ENCODE measurements at regions not wholly inside any gene's neighbourhood (a gene's known extent, or its start where the extent isn't known, plus 50 kb on each side); places are given as distances from the start of the nearest gene placed in this dataset.

- H3K27ac ChIP-seq (ENCODE audit: extremely low read depth, low read depth, low read length): no peak overlapping the region
- no peaks in the 10 kb centered on the region for H3K9me1 ChIP-seq (ENCODE audit: control insufficient read depth, insufficient read depth, low read length)
- H3K79me2 ChIP-seq (ENCODE audit: control insufficient read depth, insufficient read depth, low read length): no peaks in the 10 kb centered on the region
- H3K36me3 ChIP-seq (ENCODE audit: control insufficient read depth, insufficient read depth, low read length): no peaks in the 10 kb centered on the region
- in situ Hi-C loops (cut with MboI) (no loop called here), intact Hi-C loops (cut with micrococcal nuclease) (no loop called here)
- FAIRE-seq (no peak), ATAC-seq (no peak), DNase-seq (ENCODE audit: extremely low read depth in 1 of 4, low spot score in 3 of 4) (no peak)
- H3K4me1 ChIP-seq (replicated peaks in 1 of 2; ENCODE audit: control insufficient read depth in 2 of 2, insufficient read depth in 2 of 2, low read length in 2 of 2): no peaks in the 10 kb centered on the region
- BruUV-seq (replicated peaks): no TSS peak
- no peak overlapping the region for H2AFZ ChIP-seq (ENCODE audit: low read depth, low read length)
- H3K4me3 ChIP-seq: no peak overlapping the region
- no peaks in the 10 kb centered on the region for H3K9me3 ChIP-seq (replicated peaks; ENCODE audit: control insufficient read depth, insufficient read depth, low read depth, low read length)
- H3K9ac ChIP-seq (ENCODE audit: insufficient read depth in 1 of 2, low read depth in 2 of 2, low read length in 2 of 2): no peak overlapping the region
- WGBS (ENCODE audit: insufficient coverage, low coverage, missing lambda C conversion rate): 0% methylated on average over 8 of the region's 8 CpGs
- no peaks in the 10 kb centered on the region for H3K27me3 ChIP-seq (ENCODE audit: control insufficient read depth in 2 of 2, insufficient read depth in 2 of 2, low read length in 2 of 2)
- no peaks in the 10 kb centered on the region for H4K20me1 ChIP-seq (replicated peaks; ENCODE audit: control insufficient read depth, insufficient read depth, low read length)
- no peak overlapping the region for H3K4me2 ChIP-seq (ENCODE audit: insufficient read depth, low read length)
- ChIA-PET CTCF (ENCODE audit: low intra/inter-chr PET ratio) (no interaction called here), POLR2A (no interaction called here)
- no peak for TF ChIP-seq GATAD2A (IDR thresholded peaks at IDR 0.05)
- no peak for TF ChIP-seq ZKSCAN3 (CRISPR knock-in tag; IDR thresholded peaks at IDR 0.05)
- no peak for TF ChIP-seq NFIC (IDR thresholded peaks at IDR 0.05)
- no peak for TF ChIP-seq ZNF444 (CRISPR knock-in tag; IDR thresholded peaks at IDR 0.05)
- no peak for TF ChIP-seq TEAD2 (tag; IDR thresholded peaks at IDR 0.05)
- TF ChIP-seq NR0B1 (IDR thresholded peaks at IDR 0.05; ENCODE audit: partially characterized antibody): no peak
- no peak for TF ChIP-seq HMGXB4 (CRISPR knock-in tag; IDR thresholded peaks at IDR 0.05)
- TF ChIP-seq YBX1 (IDR thresholded peaks at IDR 0.05): no peak
- no peak for TF ChIP-seq ATF4 (CRISPR knock-in tag; IDR thresholded peaks at IDR 0.05)
- TF ChIP-seq PREB (CRISPR knock-in tag; IDR thresholded peaks at IDR 0.05): no peak
- no peak for TF ChIP-seq ZNF717 (CRISPR knock-in tag; IDR thresholded peaks at IDR 0.05)
- TF ChIP-seq ZBTB11 (CRISPR knock-in tag; IDR thresholded peaks at IDR 0.05): no peak
- TF ChIP-seq KLF1 (tag; IDR thresholded peaks at IDR 0.05): no peak
- no peak for TF ChIP-seq ZNF274 (IDR thresholded peaks at IDR 0.05; ENCODE audit: borderline replicate concordance, low read depth, low read length)
- TF ChIP-seq FOXA1 (IDR thresholded peaks at IDR 0.05; ENCODE audit: borderline replicate concordance): no peak
Observed at GRCh38 chr17:11151818-11152425, 89.1 kb upstream of the SHISA6 start.
